ENCODE measurements at regions not wholly inside any gene's neighbourhood (a gene's known extent, or its start where the extent isn't known, plus 50 kb on each side); places are given as distances from the start of the nearest gene placed in this dataset.

- TF ChIP-seq, protein P1, sequence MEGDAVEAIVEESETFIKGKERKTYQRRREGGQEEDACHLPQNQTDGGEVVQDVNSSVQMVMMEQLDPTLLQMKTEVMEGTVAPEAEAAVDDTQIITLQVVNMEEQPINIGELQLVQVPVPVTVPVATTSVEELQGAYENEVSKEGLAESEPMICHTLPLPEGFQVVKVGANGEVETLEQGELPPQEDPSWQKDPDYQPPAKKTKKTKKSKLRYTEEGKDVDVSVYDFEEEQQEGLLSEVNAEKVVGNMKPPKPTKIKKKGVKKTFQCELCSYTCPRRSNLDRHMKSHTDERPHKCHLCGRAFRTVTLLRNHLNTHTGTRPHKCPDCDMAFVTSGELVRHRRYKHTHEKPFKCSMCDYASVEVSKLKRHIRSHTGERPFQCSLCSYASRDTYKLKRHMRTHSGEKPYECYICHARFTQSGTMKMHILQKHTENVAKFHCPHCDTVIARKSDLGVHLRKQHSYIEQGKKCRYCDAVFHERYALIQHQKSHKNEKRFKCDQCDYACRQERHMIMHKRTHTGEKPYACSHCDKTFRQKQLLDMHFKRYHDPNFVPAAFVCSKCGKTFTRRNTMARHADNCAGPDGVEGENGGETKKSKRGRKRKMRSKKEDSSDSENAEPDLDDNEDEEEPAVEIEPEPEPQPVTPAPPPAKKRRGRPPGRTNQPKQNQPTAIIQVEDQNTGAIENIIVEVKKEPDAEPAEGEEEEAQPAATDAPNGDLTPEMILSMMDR (IDR thresholded peaks at IDR 0.05; ENCODE audit: low read depth, low read length): peak; percentile 57
- TF ChIP-seq EZH2phosphoT487 (IDR thresholded peaks at IDR 0.05; ENCODE audit: low read depth): no peak
Observed at GRCh38 chr7:24381894-24382505, 98.0 kb downstream of the NPY start.

Data from OCI-LY3 (cell line).